GM10248 (cell line): ENCODE measurements at regions not wholly inside any gene's neighbourhood (a gene's known extent, or its start where the extent isn't known, plus 50 kb on each side); places are given as distances from the start of the nearest gene placed in this dataset.

ENCODE experiments used
- CTCF ChIA-PET: fragments of 300-600 bp; sonication (Branson Sonifier 250); formaldehyde crosslinking; extraction: SDS; loops from one replicate; lab custom pipeline; 2021; ENCODE audit warnings: antibody characterized with exemption; lab: Yijun Ruan, JAX
- POLR2A ChIA-PET: fragments of 350-650 bp; sonication (Branson Sonifier 250); formaldehyde crosslinking; extraction: SDS; loops from one replicate; lab custom pipeline; 2020; ENCODE audit warnings: antibody characterized with exemption; lab: Yijun Ruan, JAX
- DNase-seq: peaks from one replicate; pipeline ENCODE4 v3.0.0; 2012; ENCODE audit errors: extremely low spot score
- TF ChIP-seq, protein P1 (sequence below): IDR thresholded peaks from 2 replicates; pipeline ENCODE4 v1.5.1; 2012; ENCODE audit warnings: mild to moderate bottlenecking, low read depth; ENCODE audit errors: extremely low read depth, missing control alignments, control extremely low read depth

DNA sequence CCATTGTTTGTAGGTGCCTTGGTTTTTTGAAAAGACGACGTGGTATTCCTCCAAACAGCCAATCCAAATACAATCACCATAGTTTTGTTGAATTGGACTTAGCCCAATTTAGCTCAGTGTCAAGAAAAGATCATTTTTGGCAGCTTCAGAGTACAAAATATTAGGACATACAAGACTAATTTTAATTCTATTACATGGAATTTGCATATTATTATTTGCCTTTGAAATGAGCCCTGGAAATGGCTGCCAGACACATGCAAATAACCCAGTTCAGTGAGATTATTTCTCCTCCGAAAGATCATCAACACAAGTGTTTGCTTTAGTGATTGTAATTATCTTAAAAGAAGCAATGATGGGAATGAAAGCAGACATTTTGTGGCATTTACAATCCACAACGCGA lies 89.3 kb downstream of the PLK2 start:
- no peak for DNase-seq
- TF ChIP-seq, protein P1, sequence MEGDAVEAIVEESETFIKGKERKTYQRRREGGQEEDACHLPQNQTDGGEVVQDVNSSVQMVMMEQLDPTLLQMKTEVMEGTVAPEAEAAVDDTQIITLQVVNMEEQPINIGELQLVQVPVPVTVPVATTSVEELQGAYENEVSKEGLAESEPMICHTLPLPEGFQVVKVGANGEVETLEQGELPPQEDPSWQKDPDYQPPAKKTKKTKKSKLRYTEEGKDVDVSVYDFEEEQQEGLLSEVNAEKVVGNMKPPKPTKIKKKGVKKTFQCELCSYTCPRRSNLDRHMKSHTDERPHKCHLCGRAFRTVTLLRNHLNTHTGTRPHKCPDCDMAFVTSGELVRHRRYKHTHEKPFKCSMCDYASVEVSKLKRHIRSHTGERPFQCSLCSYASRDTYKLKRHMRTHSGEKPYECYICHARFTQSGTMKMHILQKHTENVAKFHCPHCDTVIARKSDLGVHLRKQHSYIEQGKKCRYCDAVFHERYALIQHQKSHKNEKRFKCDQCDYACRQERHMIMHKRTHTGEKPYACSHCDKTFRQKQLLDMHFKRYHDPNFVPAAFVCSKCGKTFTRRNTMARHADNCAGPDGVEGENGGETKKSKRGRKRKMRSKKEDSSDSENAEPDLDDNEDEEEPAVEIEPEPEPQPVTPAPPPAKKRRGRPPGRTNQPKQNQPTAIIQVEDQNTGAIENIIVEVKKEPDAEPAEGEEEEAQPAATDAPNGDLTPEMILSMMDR = no peak
- ChIA-PET CTCF (no interaction called here), POLR2A (no interaction called here)

DNA sequence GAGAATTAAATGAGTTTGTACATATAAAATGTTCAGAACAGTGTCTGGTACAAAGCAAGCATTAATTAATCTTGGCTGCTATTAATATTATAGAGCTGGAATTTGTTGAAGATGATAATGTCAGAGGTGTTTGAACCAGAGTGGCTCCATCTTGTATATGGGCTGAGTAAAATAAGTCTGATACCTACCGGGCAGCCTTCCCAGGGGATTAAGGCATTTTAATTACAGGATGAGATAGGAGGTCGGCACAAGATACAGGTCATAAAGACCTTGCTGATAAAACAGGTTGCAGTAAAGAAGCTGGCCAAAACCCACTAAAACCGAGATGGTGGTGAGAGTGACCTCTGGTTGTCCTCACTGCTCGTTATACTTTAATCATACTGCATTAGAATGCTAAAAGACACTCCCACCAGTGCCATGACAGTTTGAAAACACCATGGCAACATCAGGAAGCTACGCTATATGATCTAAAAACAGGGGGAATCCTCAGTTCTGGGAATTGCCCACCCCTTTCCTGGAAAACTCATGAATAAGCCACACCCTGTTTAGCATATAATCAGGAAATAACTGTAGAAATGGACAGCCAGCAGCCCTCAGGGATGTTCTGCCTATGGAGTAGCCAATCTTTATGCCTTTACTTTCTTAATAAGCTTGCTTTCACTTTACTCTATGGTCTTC lies 90.2 kb downstream of the PLK2 start:
- TF ChIP-seq, protein P1 = no peak
- no peak for DNase-seq
- POLR2A ChIA-PET = no interaction called here
- CTCF ChIA-PET = no interaction called here

DNA sequence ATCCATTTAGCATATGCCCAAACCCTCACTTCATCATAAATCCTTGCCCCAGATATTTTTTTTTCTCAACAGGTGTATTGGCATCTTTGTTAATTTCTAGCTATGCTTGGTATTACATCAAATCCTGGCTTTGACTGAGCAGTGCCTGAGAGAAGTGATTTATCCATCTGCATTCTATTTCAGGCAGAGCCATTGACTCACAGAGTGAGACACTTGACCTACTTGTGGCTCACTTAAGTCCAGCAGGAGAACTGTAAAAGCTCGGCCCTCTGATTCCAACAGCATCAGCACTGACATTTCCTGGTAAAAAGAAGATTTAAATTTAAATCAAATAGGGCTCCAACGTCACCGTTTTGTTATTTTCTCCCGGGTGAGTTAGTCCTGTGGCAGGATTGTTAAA lies 93.4 kb downstream of the PLK2 start:
- ChIA-PET CTCF (interaction anchor here (1.3 kb wide), 1 partner anchor 12 kb away, joined by 3 read pairs; no protein-coding TSS in a partner anchor), POLR2A (no interaction called here)

DNA sequence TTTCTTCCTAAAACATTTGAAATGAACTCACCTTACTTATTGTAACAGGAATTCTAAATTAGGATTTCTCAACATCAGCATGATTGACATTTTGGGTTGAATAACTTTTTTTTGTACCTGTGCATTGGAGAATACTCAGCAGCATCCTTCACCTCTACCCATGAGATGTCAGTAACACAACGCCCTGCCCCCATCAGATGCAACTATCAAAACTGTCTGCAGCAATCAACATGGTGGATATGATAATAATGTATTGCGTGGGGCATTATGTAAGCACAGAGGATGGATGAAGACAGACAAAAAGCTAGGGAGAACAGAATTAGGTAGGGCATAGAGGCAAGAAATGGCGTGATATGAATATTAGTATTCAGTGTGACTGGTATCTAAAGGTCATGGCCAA lies 94.1 kb downstream of the PLK2 start:
- DNase-seq = no peak
- TF ChIP-seq, protein P1 = no peak
- ChIA-PET CTCF (no interaction called here), POLR2A (no interaction called here)

More for the DNA sequence above, 93.4 kb downstream of the PLK2 start:
- DNase-seq = no peak
- TF ChIP-seq, protein P1 = no peak

DNA sequence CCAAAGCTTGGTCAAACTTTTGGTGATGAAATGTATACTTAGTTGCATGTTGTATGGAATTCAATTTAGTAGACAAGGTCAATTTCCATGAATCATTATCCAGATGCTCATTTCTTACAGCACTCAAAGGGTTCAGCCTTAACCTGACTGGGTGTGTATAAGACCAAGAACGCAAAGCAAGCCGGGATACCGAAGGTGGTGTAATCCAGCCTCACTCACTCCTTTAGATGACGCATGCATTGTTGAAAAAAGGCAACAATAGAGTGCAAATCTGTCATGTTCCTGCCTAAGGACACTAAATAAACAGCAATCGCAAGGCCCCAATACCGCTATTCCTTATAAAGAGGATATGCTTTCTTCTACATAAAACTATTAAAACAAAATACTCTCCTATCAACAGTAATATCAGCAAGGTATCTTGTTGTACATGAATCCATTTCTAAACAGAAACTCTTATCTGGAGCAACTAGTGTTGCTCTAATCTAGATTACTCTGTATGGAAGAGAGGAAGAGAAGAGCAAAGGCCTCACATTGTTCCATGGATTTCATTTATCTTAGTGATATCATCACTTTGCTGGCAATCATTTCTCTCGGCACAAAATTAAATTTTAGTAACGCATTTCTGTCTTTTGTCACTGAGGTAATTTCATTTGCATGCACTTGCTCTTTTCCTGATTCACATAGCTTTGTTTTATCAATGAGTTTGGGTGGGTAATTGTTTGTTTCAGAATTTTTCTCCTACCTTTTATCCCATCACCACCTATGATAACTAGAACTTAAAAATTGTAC lies 96.2 kb downstream of the PLK2 start:
- POLR2A ChIA-PET = no interaction called here
- CTCF ChIA-PET = no interaction called here
- TF ChIP-seq, protein P1 = no peak
- no peak for DNase-seq

DNA sequence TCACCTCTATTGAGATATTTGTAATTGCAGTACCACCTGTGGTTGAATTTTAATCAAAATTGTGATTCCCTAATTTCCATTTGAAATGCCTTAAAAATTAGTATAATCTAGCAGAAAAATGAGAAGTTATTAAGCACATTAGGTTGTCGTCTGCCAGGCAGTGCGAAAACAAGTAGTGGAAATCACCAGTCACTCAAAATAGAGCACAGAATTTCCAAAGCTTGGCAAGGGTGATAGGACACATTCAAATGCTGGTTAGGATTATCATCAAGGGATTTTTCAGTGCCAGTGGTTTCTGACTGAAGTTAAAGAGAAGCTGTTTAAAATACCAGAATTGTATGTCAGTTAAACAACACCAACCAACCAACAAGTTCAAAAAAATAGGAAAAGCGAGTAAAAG lies 97.8 kb downstream of the PLK2 start:
- POLR2A ChIA-PET = no interaction called here
- DNase-seq = no peak
- TF ChIP-seq, protein P1 = no peak
- CTCF ChIA-PET = no interaction called here
